Activated CD8-positive, alpha-beta T cell treated with anti-CD3 and anti-CD28 coated beads for 36 hours (primary cell): ENCODE measurements at regions not wholly inside any gene's neighbourhood (a gene's known extent, or its start where the extent isn't known, plus 50 kb on each side); places are given as distances from the start of the nearest gene placed in this dataset.

ENCODE experiments used
- ATAC-seq: fragments of 200-7000 bp; cut with Tn5 transposase; one replicate; pipeline ENCODE4 v1.10.0; 2021; ENCODE audit warnings: mild to moderate bottlenecking, moderate library complexity
- CTCF ChIA-PET: fragments of 350-600 bp; sonication (Branson Sonifier 250); formaldehyde crosslinking; loops from one replicate; lab custom pipeline; 2021; ENCODE audit warnings: antibody characterized with exemption; lab: Charles Lee
- POLR2A ChIA-PET: fragments of 350-600 bp; sonication (Branson Sonifier 250); formaldehyde crosslinking; loops from one replicate; lab custom pipeline; 2021; ENCODE audit warnings: antibody characterized with exemption; lab: Charles Lee
- DNase-seq: peaks from one replicate; pipeline ENCODE4 v3.0.0-alpha.2; 2020
- H3K27ac Mint-ChIP-seq: one replicate; pipeline ENCODE4 v1.8.0; 2021; ENCODE audit warnings: mild to moderate bottlenecking, mixed read lengths
- H3K27me3 Mint-ChIP-seq: one replicate; pipeline ENCODE4 v1.8.0; 2021; ENCODE audit warnings: mixed read lengths
- H3K36me3 Mint-ChIP-seq: one replicate; pipeline ENCODE4 v1.8.0; 2021; ENCODE audit warnings: low read depth, mixed read lengths
- H3K4me1 Mint-ChIP-seq: one replicate; pipeline ENCODE4 v1.8.0; 2021; ENCODE audit warnings: low read depth, mixed read lengths
- H3K4me3 Mint-ChIP-seq: one replicate; pipeline ENCODE4 v1.8.0; 2021; ENCODE audit warnings: mild to moderate bottlenecking, moderate library complexity, mixed read lengths
- H3K9me3 Mint-ChIP-seq: one replicate; pipeline ENCODE4 v1.8.0; 2021; ENCODE audit warnings: mixed read lengths
- intact Hi-C: fragments of 100-400 bp; cut with micrococcal nuclease; formaldehyde crosslinking; loops from one replicate; pipeline ENCODE4 v1.10.0; 2022
- TF ChIP-seq, protein P1 (sequence below): fragments of 200-600 bp; IDR thresholded peaks from one replicate; pipeline ENCODE4 v1.8.0; 2022; ENCODE audit warnings: antibody characterized with exemption, mild to moderate bottlenecking

DNA sequence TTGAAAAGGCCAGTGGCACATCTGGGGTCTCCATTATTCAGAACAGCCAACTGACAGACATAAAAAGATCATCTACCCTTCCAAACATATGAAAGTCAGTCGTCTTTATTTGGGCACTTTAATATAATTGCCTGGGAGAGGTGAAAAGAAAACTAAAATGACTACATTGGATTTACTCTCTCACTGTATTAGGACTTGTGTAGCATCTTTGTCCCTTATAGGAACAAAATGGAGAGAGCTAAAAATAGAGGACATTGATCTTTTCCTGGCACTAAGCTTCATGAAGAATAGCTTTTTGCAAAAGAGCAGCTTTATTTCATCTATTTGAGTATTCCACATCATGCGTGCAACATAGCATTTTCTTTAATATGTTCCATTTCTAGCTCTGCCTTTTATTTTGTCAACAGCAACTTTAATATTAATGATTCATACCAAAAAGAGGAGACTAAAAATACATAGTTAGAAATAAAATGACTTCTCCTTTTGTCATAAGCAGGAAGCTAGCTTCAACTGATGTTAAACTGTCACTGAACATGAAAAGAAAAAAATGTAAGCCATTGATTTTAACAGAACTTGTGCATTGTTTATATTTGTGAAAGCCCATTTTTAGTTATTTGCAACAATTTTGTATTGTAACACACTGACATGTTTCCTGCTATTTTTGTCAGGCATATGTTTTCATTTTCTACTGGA is 254.6 kb downstream of the SEC23A start:
- ChIA-PET POLR2A (no interaction called here), CTCF (interaction anchor here (1.5 kb wide), 1 partner anchor 19 kb away, joined by 4 read pairs; no protein-coding TSS in a partner anchor)
- intact Hi-C loops, result no loop called here
- H3K27ac Mint-ChIP-seq, result no peak overlapping the region
- H3K36me3 Mint-ChIP-seq, result no peaks in the 10 kb centered on the region
- H3K4me1 Mint-ChIP-seq, result no peaks in the 10 kb centered on the region
- H3K27me3 Mint-ChIP-seq, result no peaks in the 10 kb centered on the region
- DNase-seq (no peak), ATAC-seq (no peak)
- H3K9me3 Mint-ChIP-seq, result no peaks in the 10 kb centered on the region
- TF ChIP-seq, protein P1, sequence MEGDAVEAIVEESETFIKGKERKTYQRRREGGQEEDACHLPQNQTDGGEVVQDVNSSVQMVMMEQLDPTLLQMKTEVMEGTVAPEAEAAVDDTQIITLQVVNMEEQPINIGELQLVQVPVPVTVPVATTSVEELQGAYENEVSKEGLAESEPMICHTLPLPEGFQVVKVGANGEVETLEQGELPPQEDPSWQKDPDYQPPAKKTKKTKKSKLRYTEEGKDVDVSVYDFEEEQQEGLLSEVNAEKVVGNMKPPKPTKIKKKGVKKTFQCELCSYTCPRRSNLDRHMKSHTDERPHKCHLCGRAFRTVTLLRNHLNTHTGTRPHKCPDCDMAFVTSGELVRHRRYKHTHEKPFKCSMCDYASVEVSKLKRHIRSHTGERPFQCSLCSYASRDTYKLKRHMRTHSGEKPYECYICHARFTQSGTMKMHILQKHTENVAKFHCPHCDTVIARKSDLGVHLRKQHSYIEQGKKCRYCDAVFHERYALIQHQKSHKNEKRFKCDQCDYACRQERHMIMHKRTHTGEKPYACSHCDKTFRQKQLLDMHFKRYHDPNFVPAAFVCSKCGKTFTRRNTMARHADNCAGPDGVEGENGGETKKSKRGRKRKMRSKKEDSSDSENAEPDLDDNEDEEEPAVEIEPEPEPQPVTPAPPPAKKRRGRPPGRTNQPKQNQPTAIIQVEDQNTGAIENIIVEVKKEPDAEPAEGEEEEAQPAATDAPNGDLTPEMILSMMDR, result no peak
- H3K4me3 Mint-ChIP-seq, result no peak overlapping the region

DNA sequence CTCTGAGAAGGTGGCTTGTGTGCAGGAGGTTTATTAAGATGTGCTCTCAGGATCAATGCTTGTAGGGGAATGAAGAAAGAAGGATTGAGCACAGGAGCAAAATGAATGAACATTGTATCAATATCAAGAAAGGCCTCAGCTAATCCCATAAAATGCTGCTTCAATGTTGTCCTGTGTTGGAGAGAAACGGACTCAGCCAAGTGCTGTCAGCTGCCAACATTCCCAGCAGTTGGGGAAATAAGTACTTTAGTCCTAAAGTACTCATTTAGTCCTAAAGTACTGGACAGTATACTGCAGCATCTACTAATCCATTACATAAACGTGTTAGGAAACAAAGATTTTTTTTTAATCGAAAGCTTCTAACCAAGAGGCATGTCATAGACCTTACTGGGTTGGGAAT is 255.9 kb downstream of the SEC23A start:
- Mint-ChIP-seq H3K36me3 (no peaks in the 10 kb centered on the region), H3K27ac (no peak overlapping the region), H3K9me3 (no peaks in the 10 kb centered on the region), H3K4me3 (no peak overlapping the region), H3K4me1 (no peaks in the 10 kb centered on the region), H3K27me3 (no peaks in the 10 kb centered on the region)
- TF ChIP-seq, protein P1, result no peak
- CTCF ChIA-PET, result no interaction called here
- ATAC-seq, result no peak
- no peak for DNase-seq
- intact Hi-C loops, result no loop called here
- POLR2A ChIA-PET, result no interaction called here

DNA sequence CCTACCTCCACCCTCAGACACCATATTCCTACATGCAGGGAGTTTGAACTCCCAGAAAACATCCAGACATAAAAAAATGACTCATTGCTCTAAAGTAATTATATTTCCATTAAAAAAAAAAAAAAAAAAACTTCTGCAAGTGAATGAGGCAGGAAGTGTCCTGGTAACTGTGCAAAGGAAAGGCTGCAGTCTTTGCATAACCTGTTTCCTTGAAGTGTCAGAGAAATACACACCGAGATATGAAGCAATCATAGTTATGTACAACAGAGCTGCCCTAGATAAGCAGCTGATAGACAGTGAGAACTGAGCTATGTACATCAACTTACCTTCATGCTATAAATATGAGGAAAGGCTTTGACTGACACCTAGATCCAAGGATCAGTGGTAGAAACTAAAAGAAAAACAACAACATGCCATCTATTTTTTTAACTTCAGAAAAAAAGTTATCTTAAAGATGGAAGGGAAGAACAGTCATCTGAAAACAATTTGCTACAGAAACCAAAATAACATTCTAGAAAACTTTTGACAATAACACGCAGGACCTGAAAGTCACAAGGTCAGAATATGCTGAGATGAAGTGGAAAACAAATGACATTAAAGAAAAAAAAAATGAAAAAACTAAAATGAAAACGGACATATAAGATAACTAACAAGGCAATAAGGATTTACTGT is 263.2 kb downstream of the SEC23A start:
- POLR2A ChIA-PET, result no interaction called here
- no peaks in the 10 kb centered on the region for H3K36me3 Mint-ChIP-seq
- intact Hi-C loops, result no loop called here
- H3K4me3 Mint-ChIP-seq, result no peak overlapping the region
- H3K27ac Mint-ChIP-seq, result no peak overlapping the region
- H3K9me3 Mint-ChIP-seq, result no peaks in the 10 kb centered on the region
- DNase-seq (no peak), ATAC-seq (no peak)
- peaks cover 1% of the 10 kb centered on the region for H3K27me3 Mint-ChIP-seq
- CTCF ChIA-PET, result no interaction called here
- no peaks in the 10 kb centered on the region for H3K4me1 Mint-ChIP-seq
- TF ChIP-seq, protein P1, result no peak

DNA sequence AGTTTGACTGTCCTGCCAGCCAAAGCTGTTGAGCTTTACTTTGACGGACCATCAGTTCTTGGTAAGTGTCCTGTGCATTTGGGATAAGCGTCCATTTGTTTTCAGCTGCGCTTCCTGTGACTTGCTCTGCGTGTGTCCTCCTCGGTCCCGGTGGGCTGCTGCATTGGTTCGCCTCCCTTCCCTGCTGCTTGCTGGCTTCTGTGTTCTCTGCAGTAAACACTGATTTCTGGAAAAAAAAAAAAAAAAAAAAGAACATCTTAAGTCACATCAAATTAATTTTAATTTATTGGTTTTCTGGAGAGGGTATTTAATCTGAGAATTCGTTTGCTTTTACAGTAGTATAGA is 264.1 kb downstream of the SEC23A start:
- POLR2A ChIA-PET, result no interaction called here
- TF ChIP-seq, protein P1, result no peak
- intact Hi-C loops, result no loop called here
- Mint-ChIP-seq H3K4me1 (no peaks in the 10 kb centered on the region), H3K36me3 (no peaks in the 10 kb centered on the region), H3K27ac (no peak overlapping the region), H3K4me3 (no peak overlapping the region), H3K9me3 (no peaks in the 10 kb centered on the region), H3K27me3 (peaks cover 1% of the 10 kb centered on the region)
- no peak for ATAC-seq
- CTCF ChIA-PET, result no interaction called here
- no peak for DNase-seq
